Immature natural killer cell (primary cell): ENCODE measurements at regions not wholly inside any gene's neighbourhood (a gene's known extent, or its start where the extent isn't known, plus 50 kb on each side); places are given as distances from the start of the nearest gene placed in this dataset.
"Not testable (repeated sequence)": the region's sequence is repeated elsewhere in the genome, so short reads cannot be mapped to it uniquely, and the experiment has no call there.

Source experiments
- DNase-seq, 3 donors: peaks; one replicate each; pipeline ENCODE4 v3.0.0; 2022; ENCODE audit warnings: mixed read lengths in 1 of 3
- H3K27ac Mint-ChIP-seq, 6 donors: one replicate each; pipeline ENCODE4 v1.8.0; 2020; ENCODE audit warnings: mixed read lengths in 6 of 6, mild to moderate bottlenecking in 5 of 6, inconsistent platforms in 4 of 6, moderate library complexity in 3 of 6
- H3K27me3 Mint-ChIP-seq, 3 donors: one replicate each; pipeline ENCODE4 v1.8.0; 2020 to 2021; ENCODE audit warnings: low read depth in 3 of 3, mild to moderate bottlenecking in 3 of 3, mixed read lengths in 3 of 3, moderate library complexity in 3 of 3, inconsistent platforms in 1 of 3
- H3K36me3 Mint-ChIP-seq, 3 donors: one replicate each; pipeline ENCODE4 v1.8.0; 2020; ENCODE audit warnings: mixed read lengths in 3 of 3, inconsistent platforms in 2 of 3, mild to moderate bottlenecking in 2 of 3
- H3K4me1 Mint-ChIP-seq, 2 donors: one replicate each; pipeline ENCODE4 v1.8.0; 2020; ENCODE audit warnings: inconsistent platforms in 2 of 2, mild to moderate bottlenecking in 2 of 2, mixed read lengths in 2 of 2, moderate library complexity in 1 of 2
- H3K4me3 Mint-ChIP-seq, 5 donors: one replicate each; pipeline ENCODE4 v1.8.0; 2020; ENCODE audit warnings: mild to moderate bottlenecking in 5 of 5, mixed read lengths in 5 of 5, inconsistent platforms in 3 of 5, moderate library complexity in 3 of 5
- H3K9me3 Mint-ChIP-seq, 6 donors: one replicate each; pipeline ENCODE4 v1.8.0; 2020; ENCODE audit warnings: mild to moderate bottlenecking in 6 of 6, mixed read lengths in 6 of 6, inconsistent platforms in 4 of 6, moderate library complexity in 3 of 6

DNA sequence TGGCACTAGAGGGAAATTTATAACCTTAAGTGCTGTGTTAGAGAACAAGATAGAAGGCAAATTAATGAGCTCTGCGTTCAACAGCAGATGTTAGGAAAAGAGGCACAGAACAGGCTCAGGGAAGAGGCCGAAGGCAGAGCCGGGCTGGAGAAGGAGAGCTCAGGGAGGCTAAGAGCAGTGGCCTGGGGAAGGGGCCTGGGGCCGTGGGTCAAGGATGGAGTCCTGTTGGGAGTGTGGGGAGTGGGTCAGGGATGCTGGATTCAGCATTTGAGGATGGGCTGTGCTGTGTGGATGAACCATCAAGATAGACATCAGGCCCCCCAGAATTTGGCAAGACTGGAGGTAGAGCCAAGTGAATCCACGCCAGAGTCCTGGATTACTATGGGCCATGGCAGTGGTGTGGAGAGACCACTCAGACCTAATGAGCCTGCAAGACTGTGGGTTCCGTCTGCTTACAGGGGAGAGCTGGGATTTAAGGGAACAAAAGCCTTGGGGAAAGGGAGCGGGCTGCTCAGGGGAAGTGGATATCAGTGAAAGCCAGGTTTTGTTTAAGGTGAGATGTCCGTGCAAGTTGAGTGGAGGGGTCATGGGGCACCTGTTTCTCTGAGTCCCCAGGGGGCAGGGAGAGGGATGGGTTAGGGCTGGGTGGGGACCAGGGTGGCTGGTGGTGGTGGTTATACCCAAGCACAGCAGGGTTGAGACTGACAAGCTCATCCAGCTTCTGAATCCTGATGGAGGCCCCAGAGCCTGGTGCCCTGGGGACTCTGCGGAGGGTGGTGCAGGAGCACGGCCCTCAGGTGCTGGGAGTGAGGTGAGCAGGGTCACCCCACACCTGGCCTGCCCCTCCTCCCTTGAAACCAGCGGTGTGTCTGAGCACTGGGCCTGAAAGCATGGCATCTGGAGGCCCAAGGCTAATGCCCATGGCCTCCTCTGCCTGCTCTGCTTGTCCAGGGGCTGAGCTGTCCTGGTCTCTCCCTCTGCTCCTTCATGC lies 101.7 kb downstream of the BMS1 start:
- Mint-ChIP-seq H3K4me1 (no peaks in the 10 kb centered on the region), H3K27me3 (peaks cover 0 to 6% (median 2%) of the 10 kb centered on the region in 3 donors), H3K27ac (no peak overlapping the region), H3K4me3 (no peak overlapping the region), H3K36me3 (peaks cover 4 to 12% (median 9%) of the 10 kb centered on the region in 3 donors), H3K9me3 (peaks cover 7 to 16% (median 11%) of the 10 kb centered on the region in 6 donors)
- no peak for DNase-seq

DNA sequence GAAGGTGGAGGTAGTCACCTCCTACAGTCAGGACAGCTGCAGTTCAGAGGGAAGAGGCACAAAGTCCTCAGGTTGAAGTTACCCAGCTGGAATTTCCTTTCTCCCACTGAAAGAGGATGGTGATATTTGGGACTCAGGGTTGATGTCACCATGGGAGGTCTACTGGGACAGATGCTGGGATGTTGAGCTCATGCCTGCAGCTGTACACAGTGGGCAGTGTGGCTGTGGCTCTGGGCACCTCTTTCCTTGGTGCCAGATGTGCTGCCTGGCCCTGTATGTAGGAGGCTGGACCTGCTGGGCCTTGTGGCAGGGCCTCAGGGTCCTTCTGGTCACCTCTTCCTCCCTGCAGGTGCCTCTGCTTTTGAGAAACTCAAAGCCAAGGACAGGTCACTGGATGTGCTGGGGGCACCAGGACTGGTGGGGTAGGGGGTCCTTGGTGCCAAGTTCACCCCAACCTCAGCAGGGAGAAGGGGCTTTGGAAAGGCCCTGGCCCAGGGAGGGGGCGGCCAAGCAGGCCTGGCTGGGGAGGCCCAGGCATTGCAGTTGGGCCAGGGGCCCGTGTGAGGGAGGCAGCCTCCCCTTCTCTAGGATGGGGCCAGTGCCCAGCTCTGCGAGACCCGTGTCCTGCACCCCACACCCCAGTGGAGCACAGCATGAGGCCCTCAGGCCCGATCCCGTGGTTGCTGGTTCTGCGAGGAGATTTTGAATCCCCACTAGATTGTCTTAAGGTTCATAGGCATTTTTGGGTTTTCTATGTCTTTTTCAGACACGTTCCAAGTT lies 103.1 kb downstream of the BMS1 start:
- Mint-ChIP-seq H3K9me3 (peaks cover 7 to 16% (median 11%) of the 10 kb centered on the region in 6 donors), H3K36me3 (peaks cover 4 to 12% (median 9%) of the 10 kb centered on the region in 3 donors), H3K27me3 (peaks cover 0 to 4% (median 2%) of the 10 kb centered on the region in 3 donors), H3K4me3 (no peak overlapping the region), H3K4me1 (no peaks in the 10 kb centered on the region), H3K27ac (no peak overlapping the region)
- DNase-seq, result no peak

DNA sequence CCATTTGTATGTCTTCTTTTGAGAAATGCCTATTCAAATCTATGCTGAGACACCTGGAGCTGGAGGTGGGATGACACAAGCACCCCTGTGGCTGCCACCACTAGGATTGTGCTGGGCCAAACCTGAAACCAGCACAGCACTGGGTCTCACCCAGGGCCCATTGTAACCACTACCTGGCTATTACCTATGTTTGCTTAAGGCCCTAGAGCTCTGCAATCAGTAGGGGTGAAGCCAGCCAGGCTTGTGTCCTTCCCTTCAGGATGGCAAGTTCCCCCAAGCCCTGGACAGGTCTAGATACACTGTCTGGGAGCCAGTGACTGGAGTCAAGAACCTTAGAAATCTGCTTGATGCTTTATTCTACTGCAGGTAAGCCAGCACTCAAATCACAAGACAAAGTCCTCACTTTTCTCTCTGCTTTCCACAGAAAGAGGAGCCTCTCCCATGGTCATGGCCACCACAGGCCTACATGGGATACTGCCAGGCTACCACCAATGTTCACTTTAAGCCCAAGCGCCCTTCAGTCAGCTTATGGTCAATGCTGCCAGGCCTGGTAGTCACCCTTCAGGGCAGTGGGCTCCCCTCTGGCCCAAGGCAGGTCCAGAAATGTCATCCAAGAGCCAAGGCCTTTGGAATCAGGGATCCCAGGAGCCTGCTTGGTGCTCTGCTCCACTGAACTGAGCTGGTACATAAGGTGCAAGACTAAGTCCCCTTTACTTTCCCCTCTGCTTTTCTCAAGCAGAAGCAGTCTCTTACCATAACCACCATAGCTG lies 105.3 kb downstream of the BMS1 start:
- no peak for DNase-seq
- no peak overlapping the region for H3K27ac Mint-ChIP-seq
- peaks cover 0 to 7% (median 2%) of the 10 kb centered on the region in 3 donors for H3K27me3 Mint-ChIP-seq
- H3K4me1 Mint-ChIP-seq, result no peaks in the 10 kb centered on the region
- peaks cover 0 to 1% (median under 1%) of the 10 kb centered on the region in 6 donors for H3K9me3 Mint-ChIP-seq
- peaks cover 0 to 3% (median 0%) of the 10 kb centered on the region in 3 donors for H3K36me3 Mint-ChIP-seq
- H3K4me3 Mint-ChIP-seq, result no peak overlapping the region

DNA sequence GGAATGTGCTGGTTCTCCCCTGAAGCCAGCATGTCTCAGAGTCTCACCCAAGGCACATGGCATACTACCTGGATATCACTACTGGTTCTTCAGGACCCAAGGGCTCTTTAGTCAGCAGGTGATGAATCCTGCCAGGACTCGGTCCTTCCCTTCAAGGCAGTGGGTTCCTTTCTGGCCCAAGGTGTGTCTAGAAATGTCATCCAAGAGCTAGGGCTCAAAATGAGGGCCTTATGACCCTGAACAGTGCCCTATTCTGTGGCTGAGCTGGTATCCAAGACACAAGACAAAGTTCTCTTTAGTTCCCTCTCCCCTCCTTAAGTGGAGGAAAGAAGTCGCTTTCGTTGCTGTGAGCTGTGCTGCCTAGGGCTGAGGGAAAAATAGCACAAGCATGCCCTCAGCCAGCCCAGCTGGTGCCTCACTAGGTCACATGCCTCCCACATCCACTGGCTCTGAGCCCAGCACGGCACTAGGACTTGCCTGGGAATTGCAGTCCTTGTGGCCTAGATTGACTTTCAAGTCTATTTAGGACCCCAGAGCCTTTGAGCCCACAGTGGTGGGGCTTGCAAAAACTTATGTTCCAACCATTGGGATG lies 106.0 kb downstream of the BMS1 start:
- DNase-seq, result no peak
- Mint-ChIP-seq H3K36me3 (no peaks in the 10 kb centered on the region), H3K4me1 (no peaks in the 10 kb centered on the region), H3K9me3 (peaks cover 0 to 1% (median 0%) of the 10 kb centered on the region in 6 donors), H3K4me3 (no peak overlapping the region), H3K27ac (no peak overlapping the region), H3K27me3 (peaks cover 0 to 7% (median 0%) of the 10 kb centered on the region in 3 donors)

DNA sequence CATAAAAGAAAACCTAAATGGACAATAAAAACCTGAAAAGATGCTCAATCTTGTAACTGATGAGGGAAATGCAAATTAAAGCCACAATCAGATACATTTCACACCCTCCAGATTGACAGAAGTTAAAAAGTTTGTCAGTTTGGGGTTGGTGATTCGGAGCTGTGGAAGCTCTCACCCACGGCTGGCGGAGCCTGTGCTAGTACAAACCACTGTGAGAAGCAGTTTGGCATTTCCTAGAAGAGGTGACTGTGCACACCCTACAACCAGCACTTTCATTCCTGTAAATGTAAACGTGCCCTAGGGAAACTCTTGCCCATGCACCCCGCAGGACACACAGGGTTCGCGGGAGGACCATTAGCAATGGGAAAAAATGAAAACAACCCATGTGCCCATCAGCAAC lies 114.1 kb downstream of the BMS1 start:
- Mint-ChIP-seq H3K27me3 (peaks cover 6 to 23% (median 12%) of the 10 kb centered on the region in 3 donors), H3K36me3 (peaks cover 0 to 4% (median 3%) of the 10 kb centered on the region in 3 donors), H3K27ac (no peak overlapping the region), H3K4me3 (peak overlapping the region; percentile 44 to 75 (median 70)), H3K9me3 (peaks cover 0 to 10% (median 5%) of the 10 kb centered on the region in 6 donors), H3K4me1 (peaks cover 23% of the 10 kb centered on the region in 2 donors)
- DNase-seq, result peak in 2 of 3 donors; percentile 13 to 17

DNA sequence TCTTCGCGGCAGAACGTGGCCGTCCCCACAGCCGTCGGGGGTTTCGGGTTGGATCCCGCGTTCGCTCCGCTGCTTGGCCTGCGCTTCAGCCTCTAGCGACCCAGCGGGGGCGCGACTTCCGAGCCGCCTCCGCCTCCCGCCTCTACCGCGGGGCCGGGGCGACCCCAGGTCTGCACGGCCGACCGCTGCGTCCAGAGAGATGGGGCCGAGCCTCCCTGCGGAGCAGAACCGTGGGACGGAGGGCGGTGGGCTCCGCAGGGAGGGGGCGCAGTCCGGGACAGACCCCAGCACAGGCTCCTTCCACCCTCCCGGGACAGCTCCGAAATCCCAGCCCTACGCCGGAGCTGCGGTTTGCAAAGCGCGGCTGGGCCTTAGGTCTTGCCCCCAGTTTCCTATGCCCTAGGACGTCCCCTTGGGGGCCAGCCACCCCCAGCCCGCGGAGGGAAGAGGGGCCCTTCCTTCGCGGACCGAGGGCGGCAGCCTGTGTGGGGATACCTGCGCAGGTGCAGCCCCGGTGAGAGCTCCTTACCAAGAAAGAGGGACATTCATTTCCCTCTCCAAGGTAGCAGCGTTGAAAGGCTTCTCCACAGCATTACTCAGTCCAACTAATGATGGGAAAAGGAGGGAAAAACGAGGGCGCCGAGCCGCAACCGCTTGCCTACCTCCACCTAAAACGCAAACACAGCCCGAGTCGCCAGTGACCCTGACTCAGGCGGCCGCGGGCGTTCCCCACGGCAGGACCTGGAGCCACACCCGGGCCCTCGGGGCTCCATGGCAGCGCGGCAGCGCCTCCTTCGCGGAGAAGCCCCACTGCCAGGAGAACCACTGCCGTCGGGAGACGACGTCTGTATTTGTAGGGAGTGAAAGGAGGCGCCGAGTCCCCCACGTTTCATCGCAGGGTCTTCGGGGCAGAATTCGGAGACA lies 115.7 kb downstream of the BMS1 start:
- Mint-ChIP-seq H3K27ac (no peak overlapping the region), H3K36me3 (peaks cover 0 to 4% (median 3%) of the 10 kb centered on the region in 3 donors), H3K4me1 (peaks cover 23% of the 10 kb centered on the region in 2 donors), H3K4me3 (peak overlapping the region; percentile 44 to 75 (median 66)), H3K9me3 (peaks cover 0 to 13% (median 5%) of the 10 kb centered on the region in 6 donors), H3K27me3 (peaks cover 6 to 23% (median 12%) of the 10 kb centered on the region in 3 donors)
- DNase-seq, result no peak

DNA sequence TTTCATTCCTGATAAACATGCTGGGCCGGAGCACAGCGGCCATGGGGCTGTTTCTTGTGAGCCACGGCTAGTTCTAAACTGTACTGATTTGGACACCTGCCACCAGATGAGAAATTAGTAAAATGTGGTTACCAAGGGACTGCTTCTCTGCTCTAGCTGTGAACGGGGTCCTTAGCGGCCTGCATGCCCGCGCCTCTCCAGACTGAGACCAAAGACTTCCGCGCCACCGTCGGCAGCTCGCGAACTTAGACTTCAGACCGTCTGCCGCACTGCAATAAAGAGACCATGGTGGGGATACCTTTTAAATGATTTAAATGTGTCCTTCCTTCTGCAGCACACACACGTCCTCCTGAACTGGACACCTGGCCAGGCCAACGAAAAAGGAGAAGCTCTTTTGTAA lies 116.4 kb downstream of the BMS1 start:
- Mint-ChIP-seq H3K27me3 (peaks cover 6 to 23% (median 13%) of the 10 kb centered on the region in 3 donors), H3K4me3 (peak overlapping the region in 1 of 5 donors; percentile 40), H3K4me1 (peaks cover 23% of the 10 kb centered on the region in 2 donors), H3K36me3 (peaks cover 0 to 4% (median 3%) of the 10 kb centered on the region in 3 donors), H3K27ac (no peak overlapping the region), H3K9me3 (peaks cover 0 to 13% (median 5%) of the 10 kb centered on the region in 6 donors)
- no peak for DNase-seq

DNA sequence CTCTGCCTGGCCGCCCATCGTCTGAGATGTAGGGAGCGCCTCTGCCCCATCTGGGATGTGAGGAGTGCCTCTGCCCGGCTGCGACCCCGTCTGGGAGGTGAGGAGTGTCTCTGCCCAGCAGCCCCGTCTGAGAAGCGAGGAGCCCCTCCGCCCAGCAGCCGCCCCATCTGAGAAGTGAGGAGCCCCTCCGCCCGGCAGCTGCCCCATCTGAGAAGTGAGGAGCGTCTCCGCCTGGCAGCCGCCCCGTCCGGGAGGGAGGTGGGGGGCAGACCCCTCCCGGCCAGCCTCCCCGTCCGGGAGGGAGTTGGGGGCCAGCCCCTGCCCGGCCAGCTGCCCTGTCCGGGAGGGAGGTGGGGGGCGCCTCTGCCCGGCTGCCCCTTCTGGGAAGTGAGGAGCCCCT lies 117.8 kb downstream of the BMS1 start:
- H3K27ac Mint-ChIP-seq, H3K4me3 Mint-ChIP-seq, H3K36me3 Mint-ChIP-seq, DNase-seq: not testable (repeated sequence)
- Mint-ChIP-seq H3K4me1 (peaks cover 23% of the 10 kb centered on the region in 2 donors), H3K27me3 (peaks cover 8 to 23% (median 15%) of the 10 kb centered on the region in 3 donors), H3K9me3 (peaks cover 0 to 13% (median 5%) of the 10 kb centered on the region in 6 donors)

DNA sequence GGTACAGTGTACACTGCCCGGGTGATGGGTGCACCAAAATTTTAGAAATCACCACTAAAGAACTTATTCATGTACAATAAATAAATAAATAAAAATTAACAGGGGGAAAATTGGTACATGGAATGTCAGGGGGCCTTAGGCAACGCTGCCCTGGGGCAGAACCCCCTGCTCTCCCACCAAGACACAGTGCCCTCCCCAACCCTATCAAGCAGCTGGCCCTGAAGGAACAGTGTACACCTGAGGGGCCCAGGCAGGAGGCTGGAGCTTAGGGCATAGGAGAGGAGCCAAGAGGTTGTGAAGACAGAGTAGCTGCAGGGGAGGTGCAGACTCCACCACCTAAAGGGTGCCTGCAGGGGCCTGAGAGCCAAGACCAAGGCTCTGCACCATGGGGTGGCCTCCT lies 128.8 kb downstream of the BMS1 start:
- H3K9me3 Mint-ChIP-seq, result peaks cover 0 to 20% (median 6%) of the 10 kb centered on the region in 6 donors
- DNase-seq, result no peak
- peaks cover 0 to 10% (median 3%) of the 10 kb centered on the region in 3 donors for H3K36me3 Mint-ChIP-seq
- H3K27me3 Mint-ChIP-seq, result peaks cover 0 to 20% (median 1%) of the 10 kb centered on the region in 3 donors
- H3K27ac Mint-ChIP-seq, result no peak overlapping the region
- no peak overlapping the region for H3K4me3 Mint-ChIP-seq
- no peaks in the 10 kb centered on the region for H3K4me1 Mint-ChIP-seq

DNA sequence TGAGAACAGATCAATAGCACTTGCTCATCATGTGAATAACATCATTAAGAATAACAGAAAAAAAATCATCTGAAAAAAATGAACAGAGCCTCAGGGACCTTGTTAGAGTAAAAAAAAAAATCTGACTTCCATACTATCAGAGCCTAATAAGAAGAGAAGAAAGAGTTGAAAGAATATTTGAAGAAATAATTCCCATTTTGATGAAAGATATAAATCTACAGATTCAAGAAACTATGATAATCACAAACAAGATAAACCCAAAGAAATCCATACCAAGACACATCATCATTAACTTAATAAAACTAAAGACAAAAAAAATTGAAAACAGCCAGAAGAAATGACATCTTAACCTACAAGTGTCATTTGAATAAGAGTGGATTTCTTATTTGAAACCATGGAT lies 134.4 kb downstream of the BMS1 start:
- Mint-ChIP-seq H3K36me3 (peaks cover 0 to 6% (median 3%) of the 10 kb centered on the region in 3 donors), H3K27ac (no peak overlapping the region), H3K27me3 (peaks cover 1 to 12% (median 3%) of the 10 kb centered on the region in 3 donors), H3K4me3 (no peak overlapping the region), H3K9me3 (peaks cover 0 to 17% (median 5%) of the 10 kb centered on the region in 6 donors), H3K4me1 (peaks cover 0 to 7% of the 10 kb centered on the region in 2 donors)
- no peak for DNase-seq

DNA sequence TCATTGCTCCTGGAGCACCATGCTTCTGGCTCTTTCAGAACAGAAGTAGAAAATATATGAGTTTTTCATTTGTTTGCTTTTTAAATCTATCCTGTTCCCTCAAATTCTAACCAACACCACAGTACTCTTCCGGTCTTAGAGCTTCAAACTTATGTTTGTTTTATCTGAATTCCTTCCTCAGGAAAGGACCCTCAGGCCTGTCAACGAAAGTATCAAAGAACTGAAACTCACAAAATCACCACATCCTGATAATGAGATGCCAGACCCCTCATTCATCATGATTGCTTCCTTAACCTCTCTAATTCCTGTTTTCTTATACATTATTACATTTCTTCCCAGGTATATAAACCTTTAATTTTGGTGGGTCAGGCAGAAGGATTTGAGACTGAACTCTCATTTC lies 135.2 kb downstream of the BMS1 start:
- Mint-ChIP-seq H3K4me3 (no peak overlapping the region), H3K27me3 (peaks cover 1 to 12% (median 4%) of the 10 kb centered on the region in 3 donors), H3K27ac (no peak overlapping the region), H3K9me3 (peaks cover 0 to 17% (median 5%) of the 10 kb centered on the region in 6 donors), H3K36me3 (peaks cover 0 to 6% (median 3%) of the 10 kb centered on the region in 3 donors), H3K4me1 (peaks cover 0 to 7% of the 10 kb centered on the region in 2 donors)
- no peak for DNase-seq

DNA sequence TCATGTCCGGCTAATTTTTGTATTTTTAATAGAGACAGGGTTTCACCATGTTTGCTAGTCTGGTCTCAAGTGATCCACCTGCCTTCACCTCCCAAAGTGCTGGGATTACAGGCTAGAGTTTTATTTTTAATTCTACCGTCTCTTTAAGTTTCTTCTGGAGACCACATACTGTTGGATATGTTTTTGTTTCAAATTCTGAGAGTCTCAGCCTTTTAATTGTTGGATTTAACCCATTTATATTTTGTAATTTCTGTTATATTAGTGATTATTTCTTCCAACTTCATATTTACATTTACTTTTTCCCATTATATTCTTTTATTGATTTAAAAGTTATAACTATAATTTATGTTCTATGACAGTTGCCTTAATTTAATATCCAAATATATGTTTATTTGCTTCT lies 139.4 kb downstream of the BMS1 start:
- Mint-ChIP-seq H3K4me1 (peaks cover 0 to 7% of the 10 kb centered on the region in 2 donors), H3K36me3 (no peaks in the 10 kb centered on the region), H3K27me3 (peaks cover 2 to 5% (median 4%) of the 10 kb centered on the region in 3 donors), H3K27ac (no peak overlapping the region), H3K9me3 (peaks cover 0 to 5% (median 0%) of the 10 kb centered on the region in 6 donors), H3K4me3 (no peak overlapping the region)
- DNase-seq, result no peak
